Endothelial cell of umbilical vein (primary cell): ENCODE measurements at regions not wholly inside any gene's neighbourhood (a gene's known extent, or its start where the extent isn't known, plus 50 kb on each side); places are given as distances from the start of the nearest gene placed in this dataset.

Experiments used
- BruUV-seq: library from RNA; stranded (reverse); fragments of 400-500 nt; replicated peaks from 2 replicates; lab custom pipeline; 2021; lab: Mats Ljungman, UMichigan
- CTCF ChIA-PET: fragments of 300-600, 350-600 bp; sonication (Branson Sonifier 250); formaldehyde crosslinking; loops from one replicate; lab custom pipeline; 2021; ENCODE audit warnings: antibody characterized with exemption, inconsistent platforms; lab: Charles Lee
- POLR2A ChIA-PET: fragments of 300-600, 350-600 bp; sonication (Branson Sonifier 250); formaldehyde crosslinking; loops from one replicate; lab custom pipeline; 2021; ENCODE audit warnings: antibody characterized with exemption, inconsistent platforms; lab: Charles Lee
- DNase-seq: peaks from one replicate; pipeline ENCODE4 v3.0.0-alpha.2; 2011; ENCODE audit warnings: low read depth, low spot score
- FAIRE-seq: peaks from 2 replicates; lab custom pipeline; 2011; peaks lifted over from hg19 to GRCh38; lab: Jason Lieb, UNC
- H2AFZ ChIP-seq: 2 replicates; pipeline ENCODE4 v1.6.0; 2012; ENCODE audit warnings: low read depth, low read length, control low read depth, inconsistent platforms
- H3K27ac ChIP-seq: 2 replicates; pipeline ENCODE4 v1.5.1; 2011; ENCODE audit warnings: low read depth, mild to moderate bottlenecking, control low read depth, low read length, moderate library complexity; ENCODE audit not compliant: insufficient read depth
- H3K27me3 ChIP-seq, 2 experiments: 2 replicates each; pipeline versions ENCODE4 v1.6.0 to v1.6.1; 2011; ENCODE audit warnings: low read length in 2 of 2, mixed read lengths in 1 of 2; ENCODE audit not compliant: control insufficient read depth in 2 of 2, insufficient read depth in 2 of 2
- H3K36me3 ChIP-seq, 2 experiments: 2 replicates in 1 of 2; 3 replicates in 1 of 2; pipeline ENCODE4 v1.5.1; 2011; ENCODE audit warnings: low read length in 2 of 2, mild to moderate bottlenecking in 1 of 2, moderate library complexity in 1 of 2; ENCODE audit not compliant: control insufficient read depth in 2 of 2, insufficient read depth in 2 of 2; ENCODE audit errors: extremely low read depth in 1 of 2
- H3K4me1 ChIP-seq: 3 replicates; pipeline ENCODE4 v1.5.1; 2011; ENCODE audit warnings: mild to moderate bottlenecking, low read length; ENCODE audit not compliant: control insufficient read depth, insufficient read depth; ENCODE audit errors: extremely low read depth
- H3K4me2 ChIP-seq: 2 replicates; pipeline ENCODE4 v1.6.1; 2011; ENCODE audit warnings: low read length, control low read depth, mixed read lengths; ENCODE audit not compliant: insufficient read depth
- H3K4me3 ChIP-seq, 3 experiments: fragments of 200-600 bp in 1 of 3; sonication (generic), shearing (Covaris generic) in 1 of 3; replicated peaks in 1 of 3; 2 replicates each; pipeline ENCODE4 v1.5.1; 2011 to 2016; ENCODE audit warnings: control low read depth in 3 of 3, low read length in 3 of 3, mild to moderate bottlenecking in 2 of 3, inconsistent platforms in 1 of 3, low read depth in 1 of 3, moderate library complexity in 1 of 3; ENCODE audit not compliant: insufficient read depth in 1 of 3
- H3K79me2 ChIP-seq: 2 replicates; pipeline ENCODE4 v1.6.0; 2012; ENCODE audit warnings: low read length, inconsistent platforms; ENCODE audit not compliant: control insufficient read depth, insufficient read depth
- H3K9ac ChIP-seq: replicated peaks from 2 replicates; pipeline ENCODE3; 2011; ENCODE audit warnings: low read length, control low read depth; ENCODE audit not compliant: insufficient read depth; ENCODE audit errors: extremely low read depth
- H3K9me1 ChIP-seq: replicated peaks from 3 replicates; pipeline ENCODE4 v1.6.0; 2011; ENCODE audit warnings: mild to moderate bottlenecking, low read length; ENCODE audit not compliant: control insufficient read depth, insufficient read depth; ENCODE audit errors: extremely low read depth
- H3K9me3 ChIP-seq: replicated peaks from 2 replicates; pipeline ENCODE4 v1.5.1; 2012; ENCODE audit warnings: low read length, inconsistent platforms; ENCODE audit not compliant: control insufficient read depth, insufficient read depth
- H4K20me1 ChIP-seq: replicated peaks from 2 replicates; pipeline ENCODE3; 2011; ENCODE audit warnings: mild to moderate bottlenecking, low read length; ENCODE audit not compliant: control insufficient read depth, insufficient read depth; ENCODE audit errors: extremely low read depth
- EZH2 ChIP-seq: IDR thresholded peaks from 2 replicates; pipeline ENCODE4 v1.6.1; 2012; ENCODE audit warnings: borderline replicate concordance, low read depth, mild to moderate bottlenecking, moderate library complexity, low read length, inconsistent platforms; ENCODE audit not compliant: severe bottlenecking
- MYC ChIP-seq: IDR thresholded peaks from one replicate; pipeline ENCODE4 v1.6.1; 2011; ENCODE audit warnings: mild to moderate bottlenecking, low read depth, low read length
- POLR2AphosphoS5 ChIP-seq: IDR thresholded peaks from 2 replicates; pipeline ENCODE4 v1.6.1; 2012; ENCODE audit warnings: low read depth, mild to moderate bottlenecking, control low read depth, low read length, moderate library complexity; ENCODE audit not compliant: insufficient read depth
- dilution Hi-C: fragments of 300-500 bp; cut with MboI; formaldehyde crosslinking; loops from one replicate; pipeline ENCODE4 v1.15.0; 2019; ENCODE audit warnings: low sequenced_read_pairs; ENCODE audit not compliant: extremely low pct_ligation_motif_present
- intact Hi-C: fragments of 100-400 bp; cut with micrococcal nuclease; formaldehyde crosslinking; loops from one replicate; pipeline ENCODE4 v1.10.0; 2022
- TF ChIP-seq, protein P1 (sequence below), 2 donors: IDR thresholded peaks; 1 replicate in 1 of 2; 2 replicates in 1 of 2; pipeline ENCODE4 v1.5.1; 2011; ENCODE audit warnings: low read length in 2 of 2, mild to moderate bottlenecking in 2 of 2, moderate library complexity in 2 of 2, control low read depth in 1 of 2, inconsistent platforms in 1 of 2, low read depth in 1 of 2; ENCODE audit not compliant: insufficient read depth in 1 of 2; ENCODE audit errors: extremely low read depth in 1 of 2

DNA sequence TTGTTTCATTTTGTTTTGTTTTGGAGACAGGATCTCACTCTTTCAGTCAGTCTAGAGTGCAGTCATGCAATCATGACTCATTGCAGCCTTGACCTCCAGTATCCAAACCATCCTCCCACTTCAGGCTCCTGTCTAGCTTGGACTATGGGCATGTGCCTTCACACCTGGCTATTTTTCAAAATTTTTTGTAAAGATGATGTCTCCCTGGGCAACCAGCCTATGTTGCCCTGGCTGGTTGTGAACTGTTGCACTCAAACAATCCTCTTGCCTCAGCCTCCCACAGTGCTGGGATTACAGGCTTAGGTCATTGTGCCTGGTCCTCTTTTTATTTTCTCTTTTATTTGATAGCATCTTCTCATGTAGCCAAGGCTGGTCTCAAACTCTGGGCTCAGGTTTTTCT is 1019.3 kb downstream of the CDY2B start:
- BruUV-seq: no TSS peak
- Histone ChIP-seq H4K20me1 (no peaks in the 10 kb centered on the region), H3K27ac (no peak overlapping the region), H3K4me1 (no peaks in the 10 kb centered on the region), H3K9ac (no peak overlapping the region), H3K9me1 (no peaks in the 10 kb centered on the region), H3K79me2 (no peaks in the 10 kb centered on the region), H2AFZ (no peak overlapping the region), H3K9me3 (no peaks in the 10 kb centered on the region), H3K4me3 (no peak overlapping the region), H3K36me3 (no peaks in the 10 kb centered on the region), H3K4me2 (no peak overlapping the region), H3K27me3 (no peaks in the 10 kb centered on the region)
- ChIA-PET POLR2A (no interaction called here), CTCF (no interaction called here)
- dilution Hi-C loops (no loop called here), intact Hi-C loops (no loop called here)
- TF ChIP-seq MYC (no peak), EZH2 (no peak), POLR2AphosphoS5 (no peak)
- TF ChIP-seq, protein P1, sequence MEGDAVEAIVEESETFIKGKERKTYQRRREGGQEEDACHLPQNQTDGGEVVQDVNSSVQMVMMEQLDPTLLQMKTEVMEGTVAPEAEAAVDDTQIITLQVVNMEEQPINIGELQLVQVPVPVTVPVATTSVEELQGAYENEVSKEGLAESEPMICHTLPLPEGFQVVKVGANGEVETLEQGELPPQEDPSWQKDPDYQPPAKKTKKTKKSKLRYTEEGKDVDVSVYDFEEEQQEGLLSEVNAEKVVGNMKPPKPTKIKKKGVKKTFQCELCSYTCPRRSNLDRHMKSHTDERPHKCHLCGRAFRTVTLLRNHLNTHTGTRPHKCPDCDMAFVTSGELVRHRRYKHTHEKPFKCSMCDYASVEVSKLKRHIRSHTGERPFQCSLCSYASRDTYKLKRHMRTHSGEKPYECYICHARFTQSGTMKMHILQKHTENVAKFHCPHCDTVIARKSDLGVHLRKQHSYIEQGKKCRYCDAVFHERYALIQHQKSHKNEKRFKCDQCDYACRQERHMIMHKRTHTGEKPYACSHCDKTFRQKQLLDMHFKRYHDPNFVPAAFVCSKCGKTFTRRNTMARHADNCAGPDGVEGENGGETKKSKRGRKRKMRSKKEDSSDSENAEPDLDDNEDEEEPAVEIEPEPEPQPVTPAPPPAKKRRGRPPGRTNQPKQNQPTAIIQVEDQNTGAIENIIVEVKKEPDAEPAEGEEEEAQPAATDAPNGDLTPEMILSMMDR (IDR thresholded peaks at IDR 0.05; ENCODE audit: extremely low read depth in 1 of 2, insufficient read depth in 1 of 2, low read depth in 1 of 2, low read length in 2 of 2): no peak
- FAIRE-seq (no peak), DNase-seq (no peak)

DNA sequence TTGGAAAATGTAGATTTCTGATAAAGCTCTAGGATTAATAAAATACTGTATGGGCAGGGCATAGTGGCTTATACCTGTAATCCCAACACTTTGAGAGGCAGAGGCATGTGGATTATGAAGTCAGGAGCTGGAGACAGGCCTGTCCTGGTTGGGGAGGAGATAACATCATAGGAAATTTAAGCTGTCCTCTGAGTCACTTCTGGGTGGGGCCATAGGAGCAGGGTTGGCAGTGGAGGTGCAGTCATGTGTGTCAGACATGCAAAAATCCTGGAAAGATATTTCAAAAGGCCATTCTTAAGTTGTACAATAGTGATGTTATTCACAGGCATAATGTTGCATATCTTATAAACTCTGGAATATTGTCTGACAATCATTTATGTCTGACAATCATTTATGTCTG is 1038.5 kb downstream of the CDY2B start:
- Histone ChIP-seq H3K27me3 (no peaks in the 10 kb centered on the region), H3K27ac (no peak overlapping the region), H3K9ac (no peak overlapping the region), H3K4me1 (no peaks in the 10 kb centered on the region), H3K9me3 (no peaks in the 10 kb centered on the region), H3K79me2 (no peaks in the 10 kb centered on the region), H2AFZ (no peak overlapping the region), H3K4me2 (no peak overlapping the region), H3K9me1 (no peaks in the 10 kb centered on the region), H4K20me1 (no peaks in the 10 kb centered on the region), H3K4me3 (no peak overlapping the region), H3K36me3 (no peaks in the 10 kb centered on the region)
- no peak for TF ChIP-seq POLR2AphosphoS5
- no peak for TF ChIP-seq EZH2
- POLR2A ChIA-PET: no interaction called here
- CTCF ChIA-PET: no interaction called here
- FAIRE-seq (peak; percentile 62), DNase-seq (no peak)
- intact Hi-C loops (no loop called here), dilution Hi-C loops (no loop called here)
- BruUV-seq: no TSS peak
